Tibial artery (tissue), 4 donors: ENCODE measurements at regions not wholly inside any gene's neighbourhood (a gene's known extent, or its start where the extent isn't known, plus 50 kb on each side); places are given as distances from the start of the nearest gene placed in this dataset.
"Not testable (repeated sequence)": the region's sequence is repeated elsewhere in the genome, so short reads cannot be mapped to it uniquely, and the experiment has no call there.

Experiments used
- DNase-seq, 2 donors: peaks; one replicate each; pipeline ENCODE4 v3.0.0-alpha.2; 2019
- H3K27ac ChIP-seq, 2 donors: fragments of 200-600 bp; sonication (generic) in 1 of 2; 1 replicate in 1 of 2; 2 replicates in 1 of 2; pipeline ENCODE4 v1.5.1; 2018 to 2019; ENCODE audit warnings: mild to moderate bottlenecking in 1 of 2
- H3K27me3 ChIP-seq, 2 donors: fragments of 200-600 bp; sonication (generic) in 1 of 2; one replicate each; pipeline versions ENCODE4 v1.5.1 to v1.6.0; 2016 to 2019
- H3K36me3 ChIP-seq, 3 donors: fragments of 200-600 bp; sonication (generic) in 2 of 3; one replicate each; pipeline ENCODE4 v1.5.1; 2016 to 2019; ENCODE audit warnings: mild to moderate bottlenecking in 2 of 3
- H3K4me1 ChIP-seq, 4 donors: fragments of 200-600 bp; sonication (generic) in 2 of 4; 1 replicate in 3 of 4; 2 replicates in 1 of 4; pipeline ENCODE4 v1.5.1; 2016 to 2019
- H3K4me3 ChIP-seq, 2 donors: fragments of 200-600 bp; sonication (generic) in 1 of 2; 1 replicate in 1 of 2; 2 replicates in 1 of 2; pipeline ENCODE4 v1.5.1; 2018 to 2019; ENCODE audit warnings: mild to moderate bottlenecking in 2 of 2
- H3K9me3 ChIP-seq, 3 donors: fragments of 200-600 bp; sonication (generic) in 1 of 3; one replicate each; pipeline ENCODE4 v1.5.1; 2016 to 2019
- intact Hi-C: fragments of 100-400 bp; cut with DNase I; formaldehyde crosslinking; loops from one replicate; pipeline ENCODE4 v1.15.0; 2023; ENCODE audit warnings: low total_unique reads
- TF ChIP-seq, protein P1 (sequence below), 2 experiments: fragments of 200-600 bp in 1 of 2; fragments of 450-650 bp in 1 of 2; IDR thresholded peaks; one replicate each; pipeline ENCODE4 v1.5.1; 2017 to 2019; ENCODE audit warnings: antibody characterized with exemption in 2 of 2, mild to moderate bottlenecking in 1 of 2, moderate library complexity in 1 of 2

DNA sequence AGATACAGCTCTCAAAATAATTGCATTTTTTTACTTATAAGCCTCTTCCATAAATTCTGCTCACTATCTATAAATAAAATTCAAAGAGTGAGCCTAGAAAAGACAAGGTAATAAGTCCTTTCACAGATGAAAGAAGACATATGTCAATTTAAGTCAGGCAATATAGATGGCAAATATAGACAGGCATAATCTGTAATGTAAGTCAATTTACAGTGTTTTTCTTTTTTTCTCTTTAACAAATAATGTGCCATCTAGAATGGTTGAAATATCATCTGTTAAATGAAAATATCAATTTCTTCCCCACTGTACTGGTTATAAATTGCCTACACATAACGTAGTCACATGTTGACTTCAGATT is 1409.2 kb upstream of the GOT2 start:
- H3K4me1 ChIP-seq, result no peaks in the 10 kb centered on the region
- no peak overlapping the region for H3K4me3 ChIP-seq
- intact Hi-C loops, result no loop called here
- no peak for DNase-seq
- peaks cover 0 to 13% (median 8%) of the 10 kb centered on the region in 3 donors for H3K9me3 ChIP-seq
- no peaks in the 10 kb centered on the region for H3K27me3 ChIP-seq
- no peaks in the 10 kb centered on the region for H3K36me3 ChIP-seq
- TF ChIP-seq, protein P1, sequence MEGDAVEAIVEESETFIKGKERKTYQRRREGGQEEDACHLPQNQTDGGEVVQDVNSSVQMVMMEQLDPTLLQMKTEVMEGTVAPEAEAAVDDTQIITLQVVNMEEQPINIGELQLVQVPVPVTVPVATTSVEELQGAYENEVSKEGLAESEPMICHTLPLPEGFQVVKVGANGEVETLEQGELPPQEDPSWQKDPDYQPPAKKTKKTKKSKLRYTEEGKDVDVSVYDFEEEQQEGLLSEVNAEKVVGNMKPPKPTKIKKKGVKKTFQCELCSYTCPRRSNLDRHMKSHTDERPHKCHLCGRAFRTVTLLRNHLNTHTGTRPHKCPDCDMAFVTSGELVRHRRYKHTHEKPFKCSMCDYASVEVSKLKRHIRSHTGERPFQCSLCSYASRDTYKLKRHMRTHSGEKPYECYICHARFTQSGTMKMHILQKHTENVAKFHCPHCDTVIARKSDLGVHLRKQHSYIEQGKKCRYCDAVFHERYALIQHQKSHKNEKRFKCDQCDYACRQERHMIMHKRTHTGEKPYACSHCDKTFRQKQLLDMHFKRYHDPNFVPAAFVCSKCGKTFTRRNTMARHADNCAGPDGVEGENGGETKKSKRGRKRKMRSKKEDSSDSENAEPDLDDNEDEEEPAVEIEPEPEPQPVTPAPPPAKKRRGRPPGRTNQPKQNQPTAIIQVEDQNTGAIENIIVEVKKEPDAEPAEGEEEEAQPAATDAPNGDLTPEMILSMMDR (IDR thresholded peaks at IDR 0.05), result no peak
- no peak overlapping the region for H3K27ac ChIP-seq

DNA sequence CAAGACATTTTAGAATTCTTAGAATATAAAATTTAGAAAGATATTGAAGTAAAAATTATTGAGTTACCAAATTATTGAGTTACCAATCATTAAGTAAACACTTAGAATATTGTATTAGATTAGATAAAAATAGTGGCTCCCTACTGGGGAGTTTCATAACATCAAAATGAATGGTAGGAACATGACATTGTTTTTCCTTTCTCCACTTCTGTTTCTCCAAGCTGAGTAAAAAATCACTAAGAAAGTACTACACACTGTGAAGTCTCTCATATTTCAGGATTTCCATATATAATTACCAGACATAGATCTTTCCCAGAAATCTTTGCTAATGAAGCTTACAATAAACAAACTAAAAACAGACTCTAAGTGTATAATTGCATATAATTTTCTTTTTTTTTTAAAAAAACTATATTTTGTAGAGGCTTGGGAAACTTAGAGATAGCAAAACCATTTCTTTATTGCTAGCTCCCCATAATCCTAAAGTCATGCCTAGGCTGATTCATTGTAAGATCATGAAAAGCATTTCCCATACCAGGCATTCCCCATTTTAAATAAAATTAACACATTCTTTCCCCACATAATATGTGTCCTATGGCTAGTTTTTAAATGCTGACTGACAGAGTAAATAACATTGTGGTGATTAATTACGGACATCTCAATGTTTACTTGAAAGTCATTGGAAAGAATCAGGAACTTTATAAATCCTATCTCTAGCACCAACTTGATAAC is 1408.7 kb upstream of the GOT2 start:
- peaks cover 0 to 13% (median 9%) of the 10 kb centered on the region in 3 donors for H3K9me3 ChIP-seq
- no peak for DNase-seq
- H3K4me3 ChIP-seq, result no peak overlapping the region

DNA sequence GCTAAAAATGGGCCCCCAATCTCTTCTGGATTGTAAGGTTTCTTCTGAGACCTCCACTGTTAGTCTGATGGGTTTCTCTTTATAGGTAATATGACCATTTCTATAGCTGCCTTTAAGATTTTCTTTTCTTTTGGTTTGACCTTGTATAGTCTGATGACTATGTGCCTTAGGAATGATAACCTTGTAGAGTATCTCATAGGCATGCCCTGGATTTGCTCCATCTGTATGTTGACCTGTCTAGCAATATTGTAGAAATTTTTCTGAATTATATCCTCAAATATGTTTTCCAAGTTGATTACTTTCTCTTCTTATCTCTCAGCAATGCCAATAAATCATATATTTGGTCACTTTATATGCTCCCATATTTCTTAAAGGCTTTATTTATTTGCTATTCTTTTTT is 1403.8 kb upstream of the GOT2 start:
- TF ChIP-seq, protein P1 (IDR thresholded peaks at IDR 0.05), result no peak

More for the DNA sequence above, 1408.7 kb upstream of the GOT2 start:
- Histone ChIP-seq H3K4me1 (no peaks in the 10 kb centered on the region), H3K36me3 (no peaks in the 10 kb centered on the region), H3K27me3 (no peaks in the 10 kb centered on the region), H3K27ac (no peak overlapping the region)
- intact Hi-C loops, result no loop called here
- TF ChIP-seq, protein P1 (IDR thresholded peaks at IDR 0.05), result no peak

DNA sequence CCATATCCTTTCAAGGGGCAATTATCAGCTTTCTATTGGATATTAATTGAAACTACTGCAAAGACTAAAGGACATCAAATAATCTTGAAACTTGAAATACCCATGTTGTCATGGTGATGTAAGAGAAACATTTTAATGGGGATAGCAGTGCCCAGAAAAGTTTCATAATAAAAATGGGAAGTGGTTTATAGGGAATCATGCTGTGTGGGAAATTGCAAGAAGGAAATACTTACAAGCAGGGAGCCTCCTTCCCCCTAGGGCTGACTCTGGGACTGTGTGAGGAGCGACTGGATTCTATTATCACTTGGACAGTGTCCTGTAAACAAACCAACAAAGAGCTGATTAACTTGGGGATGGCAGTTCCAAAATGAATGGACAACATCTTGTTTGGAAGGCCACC is 1393.1 kb upstream of the GOT2 start:
- no peak overlapping the region for H3K4me3 ChIP-seq
- H3K27me3 ChIP-seq, result no peaks in the 10 kb centered on the region
- H3K9me3 ChIP-seq, result no peaks in the 10 kb centered on the region
- no peaks in the 10 kb centered on the region for H3K36me3 ChIP-seq
- no peak overlapping the region for H3K27ac ChIP-seq
- intact Hi-C loops, result no loop called here
- TF ChIP-seq, protein P1 (IDR thresholded peaks at IDR 0.05), result no peak
- no peak for DNase-seq
- no peaks in the 10 kb centered on the region for H3K4me1 ChIP-seq

More for the DNA sequence above, 1403.8 kb upstream of the GOT2 start:
- intact Hi-C loops, result no loop called here
- DNase-seq, result no peak
- H3K27ac ChIP-seq, result no peak overlapping the region
- H3K27me3 ChIP-seq, result no peaks in the 10 kb centered on the region
- no peaks in the 10 kb centered on the region for H3K4me1 ChIP-seq
- H3K9me3 ChIP-seq, result peaks cover 0 to 22% (median 9%) of the 10 kb centered on the region in 3 donors
- no peaks in the 10 kb centered on the region for H3K36me3 ChIP-seq
- no peak overlapping the region for H3K4me3 ChIP-seq

DNA sequence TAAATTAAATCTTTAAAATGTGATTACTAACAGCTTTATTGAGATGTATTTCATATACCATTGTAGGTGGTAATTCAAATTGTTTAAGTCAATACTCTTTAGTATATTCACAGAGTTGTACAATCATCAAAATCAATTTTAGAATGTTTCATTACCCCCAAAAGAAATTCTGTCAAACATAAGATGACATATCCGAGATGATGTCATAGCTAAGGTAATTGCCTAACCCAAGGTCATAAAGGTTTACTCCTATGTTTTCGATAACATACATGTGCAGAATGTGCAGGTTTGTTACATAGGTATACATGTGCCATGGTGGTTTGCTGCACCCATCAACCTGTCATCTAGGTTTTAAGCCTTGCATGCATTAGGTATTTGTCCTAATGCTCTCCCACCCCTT is 1392.0 kb upstream of the GOT2 start:
- DNase-seq, H3K27ac ChIP-seq, intact Hi-C loops, H3K36me3 ChIP-seq, H3K27me3 ChIP-seq, H3K4me1 ChIP-seq, H3K4me3 ChIP-seq, H3K9me3 ChIP-seq: not testable (repeated sequence)

DNA sequence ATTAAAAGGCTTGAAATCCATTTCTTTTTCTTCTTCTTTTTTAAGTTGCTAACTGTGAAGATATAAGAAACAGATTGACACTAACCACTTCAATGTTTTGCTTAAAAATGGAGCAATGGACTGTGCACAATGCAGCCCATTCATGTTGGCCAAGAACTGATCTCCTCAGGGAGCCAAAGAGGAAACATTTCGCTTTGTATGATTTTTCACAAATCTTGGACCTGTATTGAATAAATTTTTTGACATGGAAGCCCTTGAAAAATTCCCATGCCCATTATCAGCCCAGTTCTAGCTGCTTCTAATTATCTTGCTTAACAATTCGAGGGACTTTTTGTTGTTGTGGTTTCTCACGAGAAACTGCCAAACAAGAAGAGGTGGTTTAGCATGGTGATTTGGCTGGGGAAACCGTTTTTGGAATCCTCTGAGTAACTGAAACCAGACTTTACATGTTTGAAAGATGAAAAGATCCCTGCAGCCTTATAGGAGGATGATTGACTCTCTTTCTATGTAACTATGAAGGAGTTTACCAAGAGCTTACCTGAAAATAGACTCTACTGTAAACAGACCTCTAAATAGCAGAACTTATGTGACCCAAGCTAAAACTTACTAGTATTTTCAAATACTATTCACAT is 1389.4 kb upstream of the GOT2 start:
- TF ChIP-seq, protein P1 (IDR thresholded peaks at IDR 0.05), result no peak
- intact Hi-C loops, result no loop called here
- Histone ChIP-seq H3K36me3 (no peaks in the 10 kb centered on the region), H3K4me1 (no peaks in the 10 kb centered on the region), H3K27ac (no peak overlapping the region), H3K9me3 (no peaks in the 10 kb centered on the region), H3K4me3 (no peak overlapping the region), H3K27me3 (no peaks in the 10 kb centered on the region)
- DNase-seq, result no peak
